Fibroblast of lung (primary cell): ENCODE measurements at regions not wholly inside any gene's neighbourhood (a gene's known extent, or its start where the extent isn't known, plus 50 kb on each side); places are given as distances from the start of the nearest gene placed in this dataset.

ENCODE experiments used
- DNase-seq, 2 donors: peaks; one replicate each; pipeline versions ENCODE4 v3.0.0 to v3.0.0-alpha.2; 2010; ENCODE audit warnings: low read depth in 2 of 2
- H2AFZ ChIP-seq: 2 replicates; pipeline ENCODE4 v1.5.1; 2012; ENCODE audit warnings: low read length, control low read depth, inconsistent platforms
- H3K27ac ChIP-seq: 2 replicates; pipeline ENCODE4 v1.5.1; 2011; ENCODE audit warnings: low read length, control low read depth; ENCODE audit not compliant: insufficient read depth
- H3K27me3 ChIP-seq: 2 replicates; pipeline ENCODE4 v1.5.1; 2011; ENCODE audit warnings: mild to moderate bottlenecking, low read length; ENCODE audit not compliant: control insufficient read depth, insufficient read depth
- H3K36me3 ChIP-seq: 2 replicates; pipeline ENCODE4 v1.5.1; 2011; ENCODE audit warnings: low read length; ENCODE audit not compliant: control insufficient read depth, insufficient read depth
- H3K4me1 ChIP-seq: 2 replicates; pipeline ENCODE4 v1.5.1; 2011; ENCODE audit warnings: low read length; ENCODE audit not compliant: control insufficient read depth, insufficient read depth; ENCODE audit errors: extremely low read depth
- H3K4me2 ChIP-seq: 2 replicates; pipeline ENCODE4 v1.5.1; 2011; ENCODE audit warnings: low read length, control low read depth; ENCODE audit not compliant: insufficient read depth; ENCODE audit errors: extremely low read depth
- H3K4me3 ChIP-seq, 4 experiments: fragments of 200-600 bp in 1 of 4; sonication (generic) in 1 of 4; replicated peaks in 1 of 4; 2 replicates each; pipeline ENCODE4 v1.5.1; 2011 to 2016; ENCODE audit warnings: low read length in 4 of 4, low read depth in 3 of 4, mild to moderate bottlenecking in 3 of 4, control low read depth in 2 of 4, inconsistent platforms in 1 of 4, mixed read lengths in 1 of 4; ENCODE audit not compliant: insufficient read depth in 1 of 4; ENCODE audit errors: control extremely low read depth in 1 of 4
- H3K79me2 ChIP-seq: 2 replicates; pipeline ENCODE4 v1.5.1; 2012; ENCODE audit warnings: mild to moderate bottlenecking, low read length, inconsistent platforms; ENCODE audit not compliant: control insufficient read depth, insufficient read depth
- H3K9ac ChIP-seq: 2 replicates; pipeline ENCODE4 v1.5.1; 2011; ENCODE audit warnings: mild to moderate bottlenecking, low read length, control low read depth; ENCODE audit not compliant: insufficient read depth
- H3K9me3 ChIP-seq: 2 replicates; pipeline ENCODE4 v1.5.1; 2012; ENCODE audit warnings: low read depth, low read length; ENCODE audit not compliant: control insufficient read depth, insufficient read depth
- H4K20me1 ChIP-seq: 2 replicates; pipeline ENCODE4 v1.5.1; 2011; ENCODE audit warnings: low read length; ENCODE audit not compliant: control insufficient read depth, insufficient read depth; ENCODE audit errors: extremely low read depth
- EZH2 ChIP-seq: IDR thresholded peaks from 2 replicates; pipeline ENCODE4 v1.5.1; 2012; ENCODE audit warnings: low read length, control low read depth, mild to moderate bottlenecking; ENCODE audit errors: missing control alignments
- TF ChIP-seq, protein P1 (sequence below), 2 donors: IDR thresholded peaks in 1 of 2; conservative IDR thresholded peaks in 1 of 2; 1 replicate in 1 of 2; 2 replicates in 1 of 2; pipeline ENCODE4 v1.5.1; 2011 to 2012; ENCODE audit warnings: low read length in 2 of 2, control low read depth in 1 of 2, inconsistent platforms in 1 of 2, low read depth in 1 of 2, mild to moderate bottlenecking in 1 of 2

DNA sequence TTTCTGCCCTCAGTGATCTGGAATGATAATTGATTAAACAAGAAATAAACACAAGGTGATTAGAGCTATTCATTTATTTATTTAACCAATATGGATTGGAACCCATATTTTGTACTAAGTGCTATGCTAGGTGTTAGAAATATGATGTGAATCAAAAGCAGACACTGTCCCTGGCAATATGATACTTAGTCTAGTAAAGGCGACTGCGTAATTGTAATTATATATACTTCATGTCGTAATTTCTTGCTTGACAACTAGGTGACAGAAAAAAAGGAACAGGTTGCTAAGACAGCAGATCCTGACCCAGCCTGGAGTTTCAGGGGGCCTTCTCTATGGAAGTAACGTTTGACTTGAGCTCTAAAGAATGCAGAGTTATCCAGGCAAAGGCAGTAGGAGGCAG, 236.5 kb upstream of the F9 start:
- no peak overlapping the region for H3K27ac ChIP-seq
- no peak for DNase-seq
- no peaks in the 10 kb centered on the region for H3K27me3 ChIP-seq
- H3K9ac ChIP-seq: no peak overlapping the region
- H3K79me2 ChIP-seq: no peaks in the 10 kb centered on the region
- no peak overlapping the region for H3K4me3 ChIP-seq
- H4K20me1 ChIP-seq: no peaks in the 10 kb centered on the region
- no peaks in the 10 kb centered on the region for H3K9me3 ChIP-seq
- H3K4me1 ChIP-seq: no peaks in the 10 kb centered on the region
- no peak overlapping the region for H3K4me2 ChIP-seq
- no peak for TF ChIP-seq EZH2
- TF ChIP-seq, protein P1, sequence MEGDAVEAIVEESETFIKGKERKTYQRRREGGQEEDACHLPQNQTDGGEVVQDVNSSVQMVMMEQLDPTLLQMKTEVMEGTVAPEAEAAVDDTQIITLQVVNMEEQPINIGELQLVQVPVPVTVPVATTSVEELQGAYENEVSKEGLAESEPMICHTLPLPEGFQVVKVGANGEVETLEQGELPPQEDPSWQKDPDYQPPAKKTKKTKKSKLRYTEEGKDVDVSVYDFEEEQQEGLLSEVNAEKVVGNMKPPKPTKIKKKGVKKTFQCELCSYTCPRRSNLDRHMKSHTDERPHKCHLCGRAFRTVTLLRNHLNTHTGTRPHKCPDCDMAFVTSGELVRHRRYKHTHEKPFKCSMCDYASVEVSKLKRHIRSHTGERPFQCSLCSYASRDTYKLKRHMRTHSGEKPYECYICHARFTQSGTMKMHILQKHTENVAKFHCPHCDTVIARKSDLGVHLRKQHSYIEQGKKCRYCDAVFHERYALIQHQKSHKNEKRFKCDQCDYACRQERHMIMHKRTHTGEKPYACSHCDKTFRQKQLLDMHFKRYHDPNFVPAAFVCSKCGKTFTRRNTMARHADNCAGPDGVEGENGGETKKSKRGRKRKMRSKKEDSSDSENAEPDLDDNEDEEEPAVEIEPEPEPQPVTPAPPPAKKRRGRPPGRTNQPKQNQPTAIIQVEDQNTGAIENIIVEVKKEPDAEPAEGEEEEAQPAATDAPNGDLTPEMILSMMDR (conservative IDR thresholded peaks at IDR 0.05 in 1 of 2, IDR thresholded peaks at IDR 0.05 in 1 of 2; ENCODE audit: low read depth in 1 of 2, low read length in 2 of 2): no peak
- no peak overlapping the region for H2AFZ ChIP-seq
- H3K36me3 ChIP-seq: no peaks in the 10 kb centered on the region

DNA sequence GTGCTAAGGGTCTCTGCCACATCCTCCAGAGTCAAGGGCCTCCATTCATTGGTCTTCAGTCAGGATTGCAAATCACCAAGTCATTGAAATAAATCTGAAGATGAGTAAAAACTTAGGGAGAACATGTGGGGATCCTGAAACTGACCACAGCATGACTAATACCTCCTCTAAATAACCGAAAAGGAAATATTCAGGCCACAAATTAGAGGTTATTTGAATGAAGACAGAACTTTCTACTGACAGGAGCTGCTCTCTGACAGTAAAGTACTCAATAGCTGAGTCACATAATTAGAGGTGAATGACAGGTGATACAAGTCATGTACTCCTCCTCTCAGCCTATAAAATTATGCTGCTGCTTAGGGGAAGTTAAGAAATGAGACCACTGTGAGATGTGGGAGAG, 240.2 kb upstream of the F9 start:
- H4K20me1 ChIP-seq: no peaks in the 10 kb centered on the region
- H3K27me3 ChIP-seq: no peaks in the 10 kb centered on the region
- no peak overlapping the region for H3K27ac ChIP-seq
- no peak overlapping the region for H2AFZ ChIP-seq
- H3K36me3 ChIP-seq: no peaks in the 10 kb centered on the region
- H3K9ac ChIP-seq: no peak overlapping the region
- no peak overlapping the region for H3K4me2 ChIP-seq
- DNase-seq: peak in 1 of 2 donors; percentile 74
- no peak overlapping the region for H3K4me3 ChIP-seq
- H3K9me3 ChIP-seq: no peaks in the 10 kb centered on the region
- H3K4me1 ChIP-seq: no peaks in the 10 kb centered on the region
- H3K79me2 ChIP-seq: no peaks in the 10 kb centered on the region
- TF ChIP-seq, protein P1 (conservative IDR thresholded peaks at IDR 0.05 in 1 of 2, IDR thresholded peaks at IDR 0.05 in 1 of 2; ENCODE audit: low read depth in 1 of 2, low read length in 2 of 2): no peak
- TF ChIP-seq EZH2: no peak

DNA sequence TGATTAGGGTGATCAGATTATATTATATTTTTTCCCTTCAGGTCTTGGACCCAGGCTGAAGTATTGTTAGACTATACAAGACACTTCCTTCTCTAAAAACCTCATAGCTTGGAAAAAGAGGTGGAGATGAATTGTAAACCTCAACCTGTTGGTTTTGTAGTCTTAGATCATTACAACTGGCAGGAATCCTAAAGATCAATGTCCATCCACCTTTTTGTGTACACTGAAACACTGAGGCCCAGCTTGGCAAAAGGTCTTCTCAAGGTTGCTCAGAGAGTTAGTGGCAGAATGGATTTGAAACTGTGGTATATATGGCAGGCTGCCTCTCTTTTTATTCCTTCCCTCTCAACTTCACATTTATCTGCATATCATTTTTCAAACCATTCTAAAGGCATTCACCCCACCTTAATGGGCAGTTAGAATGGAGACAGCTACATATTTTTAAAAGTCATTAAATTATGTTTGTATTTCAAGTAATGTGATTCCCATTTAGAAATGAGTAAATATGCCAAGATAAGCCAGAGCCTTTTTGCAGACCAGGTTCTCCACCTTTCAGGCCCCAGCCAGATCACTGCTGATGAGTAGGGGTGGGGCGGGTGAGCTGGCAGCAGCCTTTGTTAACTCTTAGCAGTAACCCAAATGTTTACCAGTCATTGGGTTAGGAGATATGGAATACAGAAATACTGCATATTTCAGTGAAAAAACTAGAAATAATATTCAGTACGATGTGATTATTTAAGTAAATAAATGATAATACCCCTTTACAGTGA, 243.2 kb upstream of the F9 start:
- H3K27ac ChIP-seq: no peak overlapping the region
- no peaks in the 10 kb centered on the region for H3K36me3 ChIP-seq
- no peak overlapping the region for H2AFZ ChIP-seq
- no peaks in the 10 kb centered on the region for H3K79me2 ChIP-seq
- no peak for DNase-seq
- no peak overlapping the region for H3K9ac ChIP-seq
- H3K4me2 ChIP-seq: no peak overlapping the region
- H3K4me3 ChIP-seq: no peak overlapping the region
- no peaks in the 10 kb centered on the region for H3K9me3 ChIP-seq
- no peak for TF ChIP-seq EZH2
- TF ChIP-seq, protein P1 (conservative IDR thresholded peaks at IDR 0.05 in 1 of 2, IDR thresholded peaks at IDR 0.05 in 1 of 2; ENCODE audit: low read depth in 1 of 2, low read length in 2 of 2): no peak
- H3K27me3 ChIP-seq: no peaks in the 10 kb centered on the region
- H4K20me1 ChIP-seq: no peaks in the 10 kb centered on the region
- no peaks in the 10 kb centered on the region for H3K4me1 ChIP-seq
